PC-9 (cell line): ENCODE measurements at regions not wholly inside any gene's neighbourhood (a gene's known extent, or its start where the extent isn't known, plus 50 kb on each side); places are given as distances from the start of the nearest gene placed in this dataset.

Experiments
- BruUV-seq: library from RNA; stranded (reverse); fragments of 400-500 nt; replicated peaks from 2 replicates; lab custom pipeline; 2021; lab: Mats Ljungman, UMichigan
- CTCF ChIA-PET: fragments of 300-600 bp; sonication (Branson Sonifier 250); formaldehyde crosslinking; loops from one replicate; lab custom pipeline; 2022; ENCODE audit warnings: antibody characterized with exemption; lab: Charles Lee
- POLR2A ChIA-PET: fragments of 300-600 bp; sonication (Branson Sonifier 250); formaldehyde crosslinking; loops from one replicate; lab custom pipeline; 2022; ENCODE audit warnings: antibody characterized with exemption; ENCODE audit not compliant: unreplicated experiment; lab: Charles Lee
- DNase-seq, 2 experiments: peaks; one replicate each; pipeline versions ENCODE4 v3.0.0 to v3.0.0-alpha.2; 2015 to 2022; ENCODE audit warnings: mixed read lengths in 1 of 2
- H2AFZ ChIP-seq: fragments of 200-600 bp; sonication (generic); 2 replicates; pipeline ENCODE4 v1.8.1; 2017; ENCODE audit warnings: antibody characterized with exemption
- H3F3A ChIP-seq: fragments of 200-600 bp; sonication (generic); 2 replicates; pipeline ENCODE4 v1.8.1; 2017; ENCODE audit warnings: antibody characterized with exemption, mild to moderate bottlenecking, low read depth; ENCODE audit not compliant: insufficient read depth
- H3K27ac ChIP-seq: fragments of 200-600 bp; sonication (generic); 2 replicates; pipeline ENCODE4 v1.6.1; 2016; ENCODE audit warnings: mixed run types
- H3K27me3 ChIP-seq: fragments of 200-600 bp; sonication (generic); 2 replicates; pipeline ENCODE4 v1.6.1; 2016; ENCODE audit warnings: low read depth, mixed run types; ENCODE audit not compliant: insufficient read depth
- H3K36me3 ChIP-seq: fragments of 200-600 bp; sonication (generic); 2 replicates; pipeline ENCODE4 v1.6.1; 2016; ENCODE audit warnings: low read depth, mixed run types
- H3K4me1 ChIP-seq: fragments of 200-600 bp; sonication (generic); replicated peaks from 2 replicates; pipeline ENCODE4 v1.6.1; 2016; ENCODE audit warnings: mixed run types; ENCODE audit not compliant: insufficient read depth
- H3K4me2 ChIP-seq: fragments of 200-600 bp; sonication (generic); 2 replicates; pipeline ENCODE4 v1.6.1; 2017; ENCODE audit warnings: mixed run types
- H3K4me3 ChIP-seq: fragments of 200-600 bp; sonication (generic); 2 replicates; pipeline ENCODE4 v1.6.1; 2016; ENCODE audit warnings: mixed run types
- H3K79me2 ChIP-seq: fragments of 200-600 bp; sonication (generic); 2 replicates; pipeline ENCODE4 v1.6.1; 2017; ENCODE audit warnings: low read depth, mixed run types
- H3K9me2 ChIP-seq: fragments of 200-600 bp; sonication (generic); 2 replicates; pipeline ENCODE4 v1.8.1; 2017; ENCODE audit warnings: mild to moderate bottlenecking; ENCODE audit not compliant: insufficient read depth
- H3K9me3 ChIP-seq: fragments of 200-600 bp; sonication (generic); 2 replicates; pipeline ENCODE4 v1.8.1; 2016; ENCODE audit warnings: low read depth; ENCODE audit not compliant: insufficient read depth
- H4K20me1 ChIP-seq: fragments of 200-600 bp; sonication (generic); 2 replicates; pipeline ENCODE4 v1.8.1; 2017; ENCODE audit not compliant: insufficient read depth
- EZH2 ChIP-seq: fragments of 200-600 bp; sonication (generic); IDR thresholded peaks from 2 replicates; pipeline ENCODE4 v1.8.0; 2017; ENCODE audit warnings: antibody characterized with exemption, low read depth
- intact Hi-C: fragments of 100-400 bp; cut with micrococcal nuclease; formaldehyde crosslinking; loops from one replicate; pipeline ENCODE4 v1.10.0; 2022; ENCODE audit not compliant: unreplicated experiment
- TF ChIP-seq, protein P1 (sequence below): fragments of 200-600 bp; sonication (generic); conservative IDR thresholded peaks from 2 replicates; pipeline ENCODE4 v1.6.1; 2017; ENCODE audit warnings: mixed run types, antibody characterized with exemption, mild to moderate bottlenecking, moderate library complexity

DNA sequence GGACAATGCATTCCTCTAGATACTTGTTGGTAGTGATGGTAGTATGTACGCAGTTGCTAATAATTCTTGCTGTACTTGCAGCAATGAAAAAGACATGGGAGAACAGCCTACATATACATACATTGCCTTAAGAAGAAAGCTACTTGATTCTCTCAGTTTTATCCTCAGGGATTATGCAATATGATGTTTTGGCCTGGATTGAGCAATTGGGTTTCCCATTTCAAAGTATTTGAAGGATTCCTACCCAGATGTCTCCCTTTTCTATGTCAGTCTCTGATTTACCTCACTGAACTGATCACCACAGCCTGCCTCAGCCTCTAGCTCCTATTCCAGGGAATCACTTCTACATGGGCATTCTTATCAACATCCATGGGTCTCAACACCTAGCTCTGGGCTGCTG is 210.1 kb upstream of the CDH10 start:
- intact Hi-C loops: no loop called here
- no peak overlapping the region for H3K4me3 ChIP-seq
- DNase-seq: no peak
- H4K20me1 ChIP-seq: no peaks in the 10 kb centered on the region
- no peaks in the 10 kb centered on the region for H3K4me1 ChIP-seq
- TF ChIP-seq, protein P1, sequence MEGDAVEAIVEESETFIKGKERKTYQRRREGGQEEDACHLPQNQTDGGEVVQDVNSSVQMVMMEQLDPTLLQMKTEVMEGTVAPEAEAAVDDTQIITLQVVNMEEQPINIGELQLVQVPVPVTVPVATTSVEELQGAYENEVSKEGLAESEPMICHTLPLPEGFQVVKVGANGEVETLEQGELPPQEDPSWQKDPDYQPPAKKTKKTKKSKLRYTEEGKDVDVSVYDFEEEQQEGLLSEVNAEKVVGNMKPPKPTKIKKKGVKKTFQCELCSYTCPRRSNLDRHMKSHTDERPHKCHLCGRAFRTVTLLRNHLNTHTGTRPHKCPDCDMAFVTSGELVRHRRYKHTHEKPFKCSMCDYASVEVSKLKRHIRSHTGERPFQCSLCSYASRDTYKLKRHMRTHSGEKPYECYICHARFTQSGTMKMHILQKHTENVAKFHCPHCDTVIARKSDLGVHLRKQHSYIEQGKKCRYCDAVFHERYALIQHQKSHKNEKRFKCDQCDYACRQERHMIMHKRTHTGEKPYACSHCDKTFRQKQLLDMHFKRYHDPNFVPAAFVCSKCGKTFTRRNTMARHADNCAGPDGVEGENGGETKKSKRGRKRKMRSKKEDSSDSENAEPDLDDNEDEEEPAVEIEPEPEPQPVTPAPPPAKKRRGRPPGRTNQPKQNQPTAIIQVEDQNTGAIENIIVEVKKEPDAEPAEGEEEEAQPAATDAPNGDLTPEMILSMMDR: no peak
- no peak for TF ChIP-seq EZH2
- no peak overlapping the region for H3K27ac ChIP-seq
- no peaks in the 10 kb centered on the region for H3F3A ChIP-seq
- no TSS peak for BruUV-seq
- CTCF ChIA-PET: no interaction called here
- no peaks in the 10 kb centered on the region for H3K36me3 ChIP-seq
- H3K9me3 ChIP-seq: no peaks in the 10 kb centered on the region
- H3K79me2 ChIP-seq: no peaks in the 10 kb centered on the region
- H2AFZ ChIP-seq: no peak overlapping the region
- H3K9me2 ChIP-seq: no peaks in the 10 kb centered on the region
- no peaks in the 10 kb centered on the region for H3K27me3 ChIP-seq
- H3K4me2 ChIP-seq: no peak overlapping the region
- POLR2A ChIA-PET: interaction anchor here (0.6 kb wide), 1 partner anchor 241 kb away, joined by 3 read pairs; no protein-coding TSS in a partner anchor

- H3K4me1 ChIP-seq: no peaks in the 10 kb centered on the region
- CTCF ChIA-PET: no interaction called here
- POLR2A ChIA-PET: no interaction called here
- TF ChIP-seq, protein P1: no peak
- TF ChIP-seq EZH2: no peak
- no peaks in the 10 kb centered on the region for H4K20me1 ChIP-seq
- no peak overlapping the region for H2AFZ ChIP-seq
- H3K4me2 ChIP-seq: no peak overlapping the region
- no peaks in the 10 kb centered on the region for H3K79me2 ChIP-seq
- H3F3A ChIP-seq: no peaks in the 10 kb centered on the region
- intact Hi-C loops: no loop called here
- H3K27ac ChIP-seq: no peak overlapping the region
- H3K9me2 ChIP-seq: no peaks in the 10 kb centered on the region
- no peak for DNase-seq
- BruUV-seq: no TSS peak
- H3K36me3 ChIP-seq: no peaks in the 10 kb centered on the region
- no peaks in the 10 kb centered on the region for H3K9me3 ChIP-seq
- no peaks in the 10 kb centered on the region for H3K27me3 ChIP-seq
- H3K4me3 ChIP-seq: no peak overlapping the region
These were observed 209.6 kb upstream of the CDH10 start for GRCh38 chr5:24854350-24854749.

DNA sequence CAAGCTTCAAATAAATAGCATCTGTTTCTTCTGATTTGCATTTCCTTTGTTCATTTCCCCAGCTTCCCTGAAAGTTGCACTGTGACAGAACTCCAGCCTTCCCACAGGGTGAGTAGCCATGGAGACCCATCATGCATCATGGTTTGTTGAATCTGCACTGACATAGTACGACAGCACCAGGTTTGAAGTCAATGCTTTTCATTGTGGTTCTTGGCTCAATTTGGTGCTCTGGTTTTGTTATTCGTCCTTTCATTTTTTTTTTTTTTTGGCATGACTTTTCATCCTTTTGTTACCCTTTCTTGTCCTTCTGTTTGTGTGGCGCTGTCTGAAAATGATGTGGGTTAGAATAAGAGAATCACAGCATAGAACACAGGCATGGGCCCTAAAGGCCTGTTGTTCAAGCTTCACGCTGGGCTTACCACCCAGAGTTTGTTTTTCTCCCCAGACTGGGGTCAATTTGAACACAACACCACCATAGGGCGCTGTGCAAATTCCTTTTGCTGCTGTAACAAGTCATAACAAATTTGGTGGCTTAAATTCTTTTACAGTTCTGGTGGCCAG is 206.2 kb upstream of the CDH10 start:
- ChIA-PET CTCF (no interaction called here), POLR2A (no interaction called here)
- Histone ChIP-seq H3K4me2 (no peak overlapping the region), H3K4me1 (no peaks in the 10 kb centered on the region), H3K79me2 (no peaks in the 10 kb centered on the region), H4K20me1 (no peaks in the 10 kb centered on the region), H3K9me2 (no peaks in the 10 kb centered on the region), H2AFZ (no peak overlapping the region), H3K4me3 (no peak overlapping the region), H3K27me3 (no peaks in the 10 kb centered on the region), H3F3A (no peaks in the 10 kb centered on the region), H3K36me3 (no peaks in the 10 kb centered on the region), H3K9me3 (no peaks in the 10 kb centered on the region), H3K27ac (no peak overlapping the region)
- BruUV-seq: no TSS peak
- intact Hi-C loops: no loop called here
- TF ChIP-seq, protein P1: no peak
- no peak for TF ChIP-seq EZH2
- DNase-seq: no peak
